MCF 10A (cell line): ENCODE measurements at regions not wholly inside any gene's neighbourhood (a gene's known extent, or its start where the extent isn't known, plus 50 kb on each side); places are given as distances from the start of the nearest gene placed in this dataset.
"Not testable (repeated sequence)": the region's sequence is repeated elsewhere in the genome, so short reads cannot be mapped to it uniquely, and the experiment has no call there.

Source experiments
- BruUV-seq: library from RNA; stranded (reverse); fragments of 400-500 nt; replicated peaks from 2 replicates; lab custom pipeline; 2021; lab: Mats Ljungman, UMichigan
- CTCF ChIA-PET: fragments of 300-600 bp; sonication (Branson Sonifier 250); formaldehyde crosslinking; extraction: SDS; loops from one replicate; lab custom pipeline; 2021; ENCODE audit warnings: antibody characterized with exemption, inconsistent platforms; lab: Yijun Ruan, JAX
- POLR2A ChIA-PET: fragments of 300-600, 350-650 bp; sonication (Branson Sonifier 250); formaldehyde crosslinking; extraction: SDS; loops from one replicate; lab custom pipeline; 2020; ENCODE audit warnings: antibody characterized with exemption, inconsistent platforms; lab: Yijun Ruan, JAX
- DNase-seq: peaks from one replicate; pipeline ENCODE4 v3.0.0-alpha.2; 2018; ENCODE audit not compliant: unreplicated experiment
- H3K27ac Mint-ChIP-seq: one replicate; pipeline ENCODE4 v1.8.0; 2022; ENCODE audit warnings: mild to moderate bottlenecking, low read depth, mixed read lengths; ENCODE audit not compliant: unreplicated experiment
- H3K27me3 Mint-ChIP-seq: one replicate; pipeline ENCODE4 v1.8.0; 2022; ENCODE audit warnings: mixed read lengths; ENCODE audit not compliant: insufficient read depth, unreplicated experiment
- H3K36me3 Mint-ChIP-seq: one replicate; pipeline ENCODE4 v1.8.0; 2022; ENCODE audit warnings: mild to moderate bottlenecking, moderate library complexity, mixed read lengths; ENCODE audit not compliant: insufficient read depth, unreplicated experiment
- H3K4me1 Mint-ChIP-seq: one replicate; pipeline ENCODE4 v1.8.0; 2022; ENCODE audit warnings: mixed read lengths; ENCODE audit not compliant: insufficient read depth, unreplicated experiment
- H3K4me3 Mint-ChIP-seq: one replicate; pipeline ENCODE4 v1.8.0; 2022; ENCODE audit warnings: mild to moderate bottlenecking, moderate library complexity, mixed read lengths; ENCODE audit not compliant: unreplicated experiment
- H3K9me3 Mint-ChIP-seq: one replicate; pipeline ENCODE4 v1.8.0; 2022; ENCODE audit warnings: mixed read lengths; ENCODE audit not compliant: unreplicated experiment
- CTCF ChIP-seq: fragments of 200-600 bp; IDR thresholded peaks from one replicate; pipeline ENCODE4 v1.8.0; 2022; ENCODE audit warnings: antibody characterized with exemption, mild to moderate bottlenecking; ENCODE audit not compliant: unreplicated experiment
- intact Hi-C: fragments of 100-400 bp; cut with micrococcal nuclease; formaldehyde crosslinking; loops from 2 replicates; pipeline ENCODE4 v1.14.1; 2022

- no TSS peak for BruUV-seq
- POLR2A ChIA-PET = interaction anchor here (1.3 kb wide), 1 partner anchor 11 kb away, joined by 3 read pairs; no protein-coding TSS in a partner anchor
- no peak for DNase-seq
- H3K36me3 Mint-ChIP-seq = no peaks in the 10 kb centered on the region
- no peak for TF ChIP-seq CTCF
- no peak overlapping the region for H3K27ac Mint-ChIP-seq
- H3K9me3 Mint-ChIP-seq = no peaks in the 10 kb centered on the region
- CTCF ChIA-PET = no interaction called here
- no peak overlapping the region for H3K4me3 Mint-ChIP-seq
- no peaks in the 10 kb centered on the region for H3K4me1 Mint-ChIP-seq
- intact Hi-C loops = no loop called here
- no peaks in the 10 kb centered on the region for H3K27me3 Mint-ChIP-seq
Observed at GRCh38 chr17:69692171-69692570, 277.7 kb downstream of the MAP2K6 start.

- no peak overlapping the region for H3K4me3 Mint-ChIP-seq
- H3K9me3 Mint-ChIP-seq = peaks cover 18% of the 10 kb centered on the region
- TF ChIP-seq CTCF = no peak
- no peaks in the 10 kb centered on the region for H3K27me3 Mint-ChIP-seq
- no peak overlapping the region for H3K27ac Mint-ChIP-seq
- intact Hi-C loops = no loop called here
- ChIA-PET POLR2A (no interaction called here), CTCF (no interaction called here)
- H3K4me1 Mint-ChIP-seq = no peaks in the 10 kb centered on the region
- no TSS peak for BruUV-seq
- H3K36me3 Mint-ChIP-seq = no peaks in the 10 kb centered on the region
- DNase-seq = no peak
Observed at GRCh38 chr17:69695646-69696045, 281.1 kb downstream of the MAP2K6 start.

- Mint-ChIP-seq H3K4me1 (no peaks in the 10 kb centered on the region), H3K9me3 (peaks cover 18% of the 10 kb centered on the region), H3K27ac (no peak overlapping the region), H3K4me3 (no peak overlapping the region), H3K36me3 (no peaks in the 10 kb centered on the region), H3K27me3 (no peaks in the 10 kb centered on the region)
- intact Hi-C loops = no loop called here
- no peak for DNase-seq
- TF ChIP-seq CTCF = no peak
- POLR2A ChIA-PET = no interaction called here
- no TSS peak for BruUV-seq
- CTCF ChIA-PET = no interaction called here
Observed at GRCh38 chr17:69696650-69697049, 282.2 kb downstream of the MAP2K6 start.

GRCh38 chr17:69698352-69698751 is 283.9 kb downstream of the MAP2K6 start:
- H3K4me1 Mint-ChIP-seq, H3K27me3 Mint-ChIP-seq, H3K36me3 Mint-ChIP-seq, intact Hi-C loops, H3K4me3 Mint-ChIP-seq, BruUV-seq, POLR2A ChIA-PET, H3K27ac Mint-ChIP-seq, DNase-seq, CTCF ChIA-PET: not testable (repeated sequence)
- peaks cover 18% of the 10 kb centered on the region for H3K9me3 Mint-ChIP-seq

GRCh38 chr17:69702078-69702477 is 287.6 kb downstream of the MAP2K6 start:
- Mint-ChIP-seq H3K36me3 (no peaks in the 10 kb centered on the region), H3K4me1 (no peaks in the 10 kb centered on the region), H3K4me3 (no peak overlapping the region), H3K27me3 (no peaks in the 10 kb centered on the region), H3K27ac (no peak overlapping the region), H3K9me3 (peaks cover 18% of the 10 kb centered on the region)
- intact Hi-C loops = no loop called here
- TF ChIP-seq CTCF = no peak
- no TSS peak for BruUV-seq
- no peak for DNase-seq
- ChIA-PET CTCF (interaction anchor here (0.7 to 1.4 kb wide), 2 partner anchors 18 to 93 kb away, joined by 3 read pairs; no protein-coding TSS in a partner anchor), POLR2A (interaction anchor here (1.6 kb wide), 1 partner anchor 32 kb away, joined by 4 read pairs; no protein-coding TSS in a partner anchor)
